Neutrophil (primary cell): ENCODE measurements at regions not wholly inside any gene's neighbourhood (a gene's known extent, or its start where the extent isn't known, plus 50 kb on each side); places are given as distances from the start of the nearest gene placed in this dataset.

Source experiments
- H3K27ac ChIP-seq: fragments of 200-600 bp; sonication (generic); 2 replicates; pipeline ENCODE4 v1.5.1; 2016; ENCODE audit warnings: mild to moderate bottlenecking, moderate library complexity
- H3K27me3 ChIP-seq: fragments of 200-600 bp; sonication (generic); 2 replicates; pipeline ENCODE4 v1.6.0; 2016; ENCODE audit warnings: mild to moderate bottlenecking
- H3K36me3 ChIP-seq: fragments of 200-600 bp; sonication (generic); 2 replicates; pipeline ENCODE4 v1.5.1; 2017
- H3K4me1 ChIP-seq, 2 experiments: fragments of 200-600 bp in 1 of 2; sonication (generic) in 1 of 2; 1 replicate in 1 of 2; 2 replicates in 1 of 2; pipeline versions ENCODE4 v1.5.1 to v1.6.1; 2013 to 2016; ENCODE audit warnings: low read depth in 1 of 2, low read length in 1 of 2, mild to moderate bottlenecking in 1 of 2, moderate library complexity in 1 of 2; ENCODE audit not compliant: control insufficient read depth in 1 of 2, insufficient read depth in 1 of 2
- H3K4me3 ChIP-seq, 2 experiments: fragments of 200-600 bp in 1 of 2; sonication (generic) in 1 of 2; 1 replicate in 1 of 2; 2 replicates in 1 of 2; pipeline ENCODE4 v1.5.1; 2013 to 2016; ENCODE audit warnings: low read depth in 1 of 2, low read length in 1 of 2, mild to moderate bottlenecking in 1 of 2, moderate library complexity in 1 of 2
- H3K9me3 ChIP-seq: fragments of 200-600 bp; sonication (generic); 2 replicates; pipeline ENCODE4 v1.5.1; 2016
- CTCF ChIP-seq: fragments of 200-600 bp; sonication (generic); IDR thresholded peaks from 2 replicates; pipeline ENCODE4 v1.5.1; 2016; ENCODE audit warnings: antibody characterized with exemption

- TF ChIP-seq CTCF, result no peak
- H3K27me3 ChIP-seq, result no peaks in the 10 kb centered on the region
- H3K36me3 ChIP-seq, result no peaks in the 10 kb centered on the region
- H3K27ac ChIP-seq, result peak overlapping the region; percentile 82
- peak overlapping the region in 1 of 2 experiments; percentile 47 for H3K4me3 ChIP-seq
- H3K4me1 ChIP-seq, result peaks cover 68 to 76% of the 10 kb centered on the region in 2 experiments
- H3K9me3 ChIP-seq, result no peaks in the 10 kb centered on the region
Observed at GRCh38 chr2:48250474-48250844, 64.0 kb upstream of the FOXN2 start.

GRCh38 chr2:48250943-48251342 lies 63.5 kb upstream of the FOXN2 start:
- Histone ChIP-seq H3K27me3 (no peaks in the 10 kb centered on the region), H3K36me3 (no peaks in the 10 kb centered on the region), H3K4me3 (peak overlapping the region; percentile 20 to 47), H3K27ac (peak overlapping the region; percentile 82), H3K4me1 (peaks cover 73 to 81% of the 10 kb centered on the region in 2 experiments), H3K9me3 (no peaks in the 10 kb centered on the region)
- TF ChIP-seq CTCF, result no peak

- no peak for TF ChIP-seq CTCF
- Histone ChIP-seq H3K4me3 (peak overlapping the region; percentile 32 to 47), H3K27ac (peak overlapping the region; percentile 82), H3K27me3 (no peaks in the 10 kb centered on the region), H3K36me3 (no peaks in the 10 kb centered on the region), H3K9me3 (no peaks in the 10 kb centered on the region), H3K4me1 (peaks cover 77 to 83% of the 10 kb centered on the region in 2 experiments)
Observed at GRCh38 chr2:48251437-48252148, 62.9 kb upstream of the FOXN2 start.

- Histone ChIP-seq H3K27ac (peak overlapping the region; percentile 82), H3K4me1 (peaks cover 85 to 86% of the 10 kb centered on the region in 2 experiments), H3K4me3 (peak overlapping the region in 1 of 2 experiments; percentile 22), H3K9me3 (no peaks in the 10 kb centered on the region), H3K36me3 (no peaks in the 10 kb centered on the region), H3K27me3 (no peaks in the 10 kb centered on the region)
- TF ChIP-seq CTCF, result no peak
Observed at GRCh38 chr2:48253301-48253700, 61.2 kb upstream of the FOXN2 start.

GRCh38 chr2:48254839-48255238 lies 59.6 kb upstream of the FOXN2 start:
- no peak for TF ChIP-seq CTCF
- H3K27me3 ChIP-seq, result no peaks in the 10 kb centered on the region
- H3K36me3 ChIP-seq, result no peaks in the 10 kb centered on the region
- no peaks in the 10 kb centered on the region for H3K9me3 ChIP-seq
- H3K4me3 ChIP-seq, result no peak overlapping the region
- peak overlapping the region; percentile 82 for H3K27ac ChIP-seq
- peaks cover 80 to 82% of the 10 kb centered on the region in 2 experiments for H3K4me1 ChIP-seq
